ENCODE measurements at regions not wholly inside any gene's neighbourhood (a gene's known extent, or its start where the extent isn't known, plus 50 kb on each side); places are given as distances from the start of the nearest gene placed in this dataset.

DNA sequence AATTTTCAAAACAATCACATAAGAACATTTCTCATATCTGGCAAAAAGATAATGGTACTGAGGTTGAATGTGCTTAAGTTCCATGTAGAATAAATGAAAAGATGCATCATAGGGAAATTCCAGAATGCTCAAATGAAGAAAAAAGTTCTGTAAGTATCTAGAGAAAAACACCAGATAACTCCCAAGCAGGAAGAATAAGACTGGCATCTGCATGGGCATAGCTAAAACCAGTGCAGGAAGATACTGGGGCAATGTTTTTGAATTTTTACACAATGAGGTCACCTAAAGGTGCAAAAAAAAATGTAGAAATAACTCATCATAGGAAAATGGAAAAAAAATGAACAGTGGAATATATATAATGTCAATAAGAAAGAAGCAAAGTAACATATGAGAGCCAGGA, 275.2 kb downstream of the BAMBI start:
- no peak for DNase-seq (ENCODE audit: extremely low read depth, low read depth)

DNA sequence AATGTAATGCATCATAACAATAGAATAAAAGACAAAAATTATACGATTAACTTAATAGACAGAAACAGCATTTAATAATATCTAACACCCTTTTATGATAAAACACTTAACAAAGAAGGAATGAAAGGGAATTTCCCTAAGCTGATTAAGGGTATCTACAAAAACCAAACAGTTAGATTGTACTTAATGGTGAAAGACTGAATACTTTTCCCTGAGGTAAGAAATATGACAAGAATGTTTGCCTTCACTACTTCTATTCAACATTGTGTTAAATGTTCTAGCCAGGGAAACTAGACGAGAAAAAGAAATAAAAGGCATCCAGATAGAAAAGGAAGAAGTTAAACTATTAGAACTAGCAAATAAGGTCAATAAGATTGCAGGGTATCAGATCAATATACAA, 276.9 kb downstream of the BAMBI start:
- no peak for DNase-seq (ENCODE audit: extremely low read depth, low read depth)

DNA sequence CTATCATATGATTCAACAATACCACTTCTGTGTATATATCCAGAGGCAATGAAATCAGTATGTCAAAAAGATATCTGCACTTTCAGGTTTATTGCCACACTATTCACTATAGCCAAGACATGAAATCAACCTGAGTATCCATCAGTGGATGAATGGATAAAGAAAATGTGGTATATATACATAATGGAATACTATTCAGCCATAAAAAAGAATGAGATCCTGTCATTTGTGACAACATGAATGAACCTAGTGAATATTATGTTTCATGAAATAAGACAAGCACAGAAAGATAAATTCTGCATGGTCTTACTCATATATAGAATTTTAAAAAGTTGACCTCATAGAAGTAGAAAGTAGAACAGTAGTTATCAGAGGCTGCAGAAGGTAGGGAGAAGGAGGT, 281.1 kb downstream of the BAMBI start:
- DNase-seq (ENCODE audit: extremely low read depth, low read depth): no peak

DNA sequence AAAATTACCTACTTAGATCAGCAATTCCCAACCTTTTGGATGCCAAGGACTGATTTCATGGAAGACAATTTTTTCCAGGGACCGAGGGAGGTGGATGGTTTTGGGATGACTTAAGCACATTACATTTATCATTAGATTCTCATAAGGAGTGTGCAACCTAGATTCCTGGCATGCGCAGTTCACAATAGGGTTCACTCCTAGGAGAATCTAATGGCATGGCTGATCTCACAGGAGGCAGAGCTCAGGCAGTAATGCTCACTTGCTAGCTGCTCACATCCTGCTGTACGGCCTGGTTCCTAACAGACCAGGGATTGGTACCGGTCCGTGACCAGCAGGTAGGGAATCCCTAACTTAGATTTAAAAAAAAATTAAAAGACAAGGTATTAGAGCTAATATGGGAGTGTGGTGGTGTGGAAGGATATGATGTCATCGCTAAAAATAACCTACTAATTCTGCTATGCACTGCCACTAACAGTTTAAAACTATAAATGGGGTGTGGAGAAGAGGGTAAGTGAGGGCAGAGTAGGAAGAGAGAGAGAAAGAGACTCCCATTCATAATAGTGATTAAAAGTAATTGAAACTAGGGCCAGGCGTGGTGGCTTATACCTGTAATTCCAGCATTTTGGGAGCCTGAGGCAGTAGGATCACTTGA, 282.7 kb downstream of the BAMBI start:
- DNase-seq (ENCODE audit: extremely low read depth, low read depth): no peak

DNA sequence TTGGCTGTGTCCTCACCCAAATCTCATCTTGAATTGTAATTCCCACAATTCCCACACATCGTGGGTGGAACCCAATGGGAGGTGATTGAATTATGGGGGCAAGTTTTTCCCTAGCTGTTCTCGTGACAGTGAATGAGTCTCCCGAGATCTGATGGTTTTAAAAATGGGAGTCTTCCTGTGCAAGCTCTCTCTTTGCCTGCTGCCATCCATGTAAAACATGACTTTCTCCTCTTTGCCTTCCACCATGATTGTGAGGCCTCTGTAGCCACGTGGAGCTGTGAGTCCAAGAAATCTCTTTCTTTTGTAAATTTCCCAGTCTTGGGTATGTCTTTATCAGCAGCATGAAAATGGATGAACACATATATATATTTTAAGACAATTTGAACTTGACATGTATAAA, 285.4 kb downstream of the BAMBI start:
- no peak for DNase-seq (ENCODE audit: extremely low read depth, low read depth)

DNA sequence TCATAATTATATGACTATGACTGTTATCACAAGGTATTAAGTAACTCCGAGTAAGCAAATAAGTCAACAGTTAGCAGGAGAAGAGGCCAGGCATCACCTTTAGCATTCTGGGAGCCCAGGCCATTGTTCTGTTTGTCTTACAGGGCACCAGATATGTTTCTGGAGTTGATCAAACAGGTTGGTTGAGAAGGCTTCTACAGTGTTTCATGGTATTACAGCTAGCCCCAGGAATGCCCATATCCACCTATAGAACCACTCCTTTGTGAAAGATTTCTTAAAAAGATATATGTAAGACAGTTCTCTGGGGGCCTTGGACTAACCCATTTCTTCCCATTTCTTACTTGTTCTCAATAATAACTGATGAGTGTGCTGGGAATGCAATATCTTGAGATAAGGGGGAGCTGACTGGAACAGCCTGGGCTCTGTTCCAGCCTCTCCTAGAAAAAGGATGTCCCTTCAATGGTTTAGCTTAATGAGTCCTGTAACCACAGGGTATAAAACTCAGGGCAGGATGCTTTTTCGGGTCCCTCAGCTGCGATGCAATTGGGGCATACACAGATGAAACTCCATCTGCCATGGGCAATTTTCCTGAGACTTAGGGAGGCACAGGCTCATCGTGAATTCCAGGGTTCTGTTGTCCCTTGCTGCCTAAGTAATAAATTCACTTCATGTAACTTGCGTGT, 286.4 kb downstream of the BAMBI start:
- no peak for DNase-seq (ENCODE audit: extremely low read depth, low read depth)

DNA sequence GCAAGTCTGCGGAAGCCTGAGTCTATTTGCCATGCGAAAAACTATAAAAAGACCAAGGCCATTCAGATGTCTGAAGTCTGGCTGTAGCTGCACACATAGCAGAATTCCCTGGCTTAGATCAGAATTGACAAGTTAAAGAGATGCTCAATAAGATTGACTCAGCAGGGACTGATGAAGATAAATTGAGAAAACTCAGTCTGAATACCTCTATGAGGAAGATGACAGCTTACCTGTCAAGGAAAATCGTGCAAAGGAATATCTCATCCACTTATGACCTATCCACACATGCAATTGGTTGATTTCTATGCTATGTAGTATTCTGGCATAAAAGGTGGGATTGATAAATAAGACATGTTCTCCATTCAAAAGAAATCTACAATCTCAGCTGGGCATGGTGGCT, 288.6 kb downstream of the BAMBI start:
- no peak for DNase-seq (ENCODE audit: extremely low read depth, low read depth)

DNA sequence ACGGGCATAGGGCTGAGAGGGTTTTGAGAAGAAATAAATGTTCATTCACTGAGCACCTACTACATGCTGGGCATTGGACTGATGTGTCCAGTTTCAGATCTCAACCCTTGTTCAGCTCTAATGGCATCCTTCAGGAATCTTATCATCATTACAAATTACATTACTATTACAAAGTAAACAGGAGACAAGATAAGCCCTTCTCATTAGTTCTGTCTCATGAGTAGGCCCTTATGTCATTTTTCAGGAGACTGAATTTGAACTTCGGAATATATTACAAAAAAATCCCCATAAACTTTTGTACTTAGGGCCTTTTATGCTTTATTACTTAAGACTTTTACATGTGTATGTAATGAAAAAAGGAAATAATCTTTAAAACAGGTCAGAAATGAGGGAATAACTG, 289.7 kb downstream of the BAMBI start:
- no peak for DNase-seq (ENCODE audit: extremely low read depth, low read depth)

DNA sequence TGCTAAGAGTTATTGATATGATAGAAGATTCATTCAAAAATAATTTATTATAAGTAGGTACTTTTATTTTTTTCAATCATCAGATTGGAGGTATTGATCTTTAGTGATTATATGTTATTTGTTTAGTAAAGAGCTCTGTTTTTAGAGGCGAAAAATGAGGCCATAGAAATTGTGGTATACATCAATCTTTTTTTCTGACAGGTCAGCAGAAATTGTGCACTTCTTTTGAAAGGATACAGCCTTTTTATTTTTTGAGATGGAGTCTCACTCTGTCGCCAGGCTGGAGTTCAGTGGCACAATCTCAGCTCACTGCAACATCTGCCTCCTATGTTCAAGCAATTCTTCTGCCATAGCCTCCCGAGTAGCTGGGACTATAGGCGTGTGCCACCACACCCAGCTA, 292.1 kb downstream of the BAMBI start:
- DNase-seq (ENCODE audit: extremely low read depth, low read depth): no peak

DNA sequence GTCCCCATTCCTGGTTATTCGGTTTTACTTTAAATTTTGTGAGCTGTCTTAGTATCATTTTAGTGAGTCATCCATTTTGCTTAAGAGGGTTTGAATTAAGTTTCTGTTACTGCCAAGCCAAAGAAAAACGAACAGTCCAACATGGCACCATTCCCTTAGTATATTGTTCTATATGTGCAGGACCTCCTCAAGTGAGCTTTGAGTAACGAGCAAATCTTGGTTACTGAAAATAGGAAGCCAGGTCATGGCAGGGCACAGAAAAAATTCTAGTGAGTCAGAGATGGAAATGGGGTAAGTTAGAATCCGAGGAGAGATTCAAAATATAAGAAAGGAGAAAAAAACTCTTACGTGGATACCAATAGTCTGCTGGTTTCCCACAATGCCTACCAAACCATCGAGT, 292.9 kb downstream of the BAMBI start:
- DNase-seq (ENCODE audit: extremely low read depth, low read depth): no peak

DNA sequence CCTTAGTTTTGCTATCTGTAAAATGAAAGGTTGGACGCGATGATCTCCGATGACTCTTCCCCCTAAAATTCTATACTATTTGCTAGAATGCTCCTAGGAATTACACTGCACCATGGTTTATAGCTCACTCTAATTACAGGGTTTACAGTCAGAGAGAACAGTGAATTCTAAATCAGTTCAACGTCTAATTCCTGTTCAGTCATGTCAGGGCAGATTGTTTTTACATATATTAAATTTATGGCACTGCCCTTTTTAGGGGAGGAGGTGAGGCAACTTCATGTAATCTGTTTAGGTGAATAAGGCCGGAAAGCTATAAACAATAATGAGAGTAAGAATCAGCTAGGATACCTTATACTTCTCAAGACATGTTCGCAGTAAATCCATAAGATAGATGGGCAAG, 293.9 kb downstream of the BAMBI start:
- DNase-seq (ENCODE audit: extremely low read depth, low read depth): no peak

DNA sequence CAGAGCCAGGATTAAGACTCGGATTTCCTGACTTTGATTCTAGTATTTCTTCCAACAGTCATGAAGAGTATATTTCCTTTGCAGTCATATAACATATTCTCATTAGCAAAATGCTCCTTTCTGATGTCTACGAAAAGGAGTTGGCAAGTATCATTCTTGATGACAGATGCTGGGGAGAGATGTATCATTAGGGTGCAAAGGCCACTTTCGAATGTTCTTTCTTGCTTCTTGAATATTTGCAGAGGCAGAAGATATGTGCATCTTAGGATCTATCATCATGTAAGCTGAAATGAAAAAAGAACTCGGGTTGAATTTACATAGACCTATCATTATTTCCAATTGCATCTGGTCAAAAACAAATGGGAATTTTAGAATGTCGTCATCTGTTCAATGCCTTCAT, 294.4 kb downstream of the BAMBI start:
- DNase-seq (ENCODE audit: extremely low read depth, low read depth): no peak

DNA sequence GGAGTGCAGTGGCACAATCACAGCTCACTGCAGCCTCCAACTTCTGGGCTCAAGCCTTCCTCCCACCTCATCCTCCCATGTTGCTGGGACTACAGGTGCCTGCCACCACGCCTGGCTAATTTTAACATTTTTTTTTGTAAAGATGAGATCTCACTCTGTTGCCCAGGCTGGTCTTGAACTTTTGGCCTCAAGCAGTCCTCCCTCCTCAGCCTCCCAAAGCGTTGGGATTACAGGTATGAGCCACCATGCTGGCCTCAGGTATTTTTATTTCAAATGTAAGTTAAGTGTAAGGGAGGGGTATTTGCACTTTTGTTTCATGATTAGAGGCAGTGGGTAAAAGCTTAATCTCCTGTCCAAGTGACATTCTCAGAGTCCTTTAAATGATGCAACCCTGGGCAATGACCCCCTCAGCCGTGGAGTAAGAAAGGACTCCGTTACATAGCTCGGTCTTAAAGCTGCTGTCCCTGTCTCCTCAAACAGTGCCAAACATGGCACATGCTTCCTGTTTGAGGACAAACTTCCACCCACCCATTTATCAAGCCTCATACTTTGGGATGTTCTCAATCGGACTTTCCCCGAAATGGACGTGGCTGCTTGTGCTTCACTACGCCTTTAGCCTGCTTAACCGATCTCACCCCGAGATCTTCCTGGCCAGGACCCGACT, 296.1 kb downstream of the BAMBI start:
- no peak for DNase-seq (ENCODE audit: extremely low read depth, low read depth)

DNA sequence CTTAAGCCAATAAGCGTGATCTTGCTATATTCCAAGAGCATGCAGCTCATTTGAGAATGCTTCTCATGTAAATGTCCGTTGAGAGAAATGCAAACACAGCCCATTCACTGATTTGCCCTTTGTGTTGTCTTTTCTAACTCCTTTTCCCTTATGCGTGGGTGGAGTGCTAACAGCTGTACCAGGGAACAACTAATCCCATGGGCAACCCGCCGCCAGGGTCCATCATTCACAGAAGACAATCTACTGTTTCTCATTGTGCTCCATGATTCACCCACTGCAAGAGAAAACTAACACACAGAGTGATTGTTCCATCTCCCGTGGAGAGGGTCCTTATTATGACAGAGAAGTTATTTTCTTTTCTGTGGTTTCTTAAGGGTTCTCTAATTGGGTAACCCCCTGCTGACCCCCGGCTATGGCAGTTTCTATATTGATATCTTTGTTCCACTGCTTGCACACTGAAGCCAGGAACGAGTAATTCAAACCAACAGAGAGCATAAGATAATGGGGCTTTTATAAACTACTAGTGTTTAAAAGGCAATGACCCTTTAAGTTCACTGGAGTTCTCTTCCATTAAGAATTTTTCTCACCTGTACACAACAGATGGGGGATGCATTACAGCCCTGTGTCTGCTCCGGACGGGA, 298.7 kb downstream of the BAMBI start:
- no peak for DNase-seq (ENCODE audit: extremely low read depth, low read depth)

DNA sequence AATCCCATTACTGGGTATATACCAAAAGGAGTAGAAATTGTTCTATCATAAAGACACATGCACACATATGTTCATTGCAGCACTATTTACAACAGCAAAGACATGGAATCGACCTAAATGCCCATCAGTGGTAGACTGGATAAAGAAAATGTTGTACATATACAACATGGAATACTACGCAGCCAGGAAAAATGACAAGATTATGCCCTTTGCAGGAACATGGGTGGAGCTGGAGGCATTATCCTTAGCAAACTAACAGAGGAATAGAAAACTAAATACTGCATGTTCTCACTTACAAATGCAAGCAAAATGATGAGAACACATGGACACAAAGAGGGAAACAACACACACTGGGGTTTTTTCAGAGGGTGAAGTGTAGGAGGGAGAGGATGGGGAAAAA, 300.2 kb downstream of the BAMBI start:
- DNase-seq (ENCODE audit: extremely low read depth, low read depth): no peak

DNA sequence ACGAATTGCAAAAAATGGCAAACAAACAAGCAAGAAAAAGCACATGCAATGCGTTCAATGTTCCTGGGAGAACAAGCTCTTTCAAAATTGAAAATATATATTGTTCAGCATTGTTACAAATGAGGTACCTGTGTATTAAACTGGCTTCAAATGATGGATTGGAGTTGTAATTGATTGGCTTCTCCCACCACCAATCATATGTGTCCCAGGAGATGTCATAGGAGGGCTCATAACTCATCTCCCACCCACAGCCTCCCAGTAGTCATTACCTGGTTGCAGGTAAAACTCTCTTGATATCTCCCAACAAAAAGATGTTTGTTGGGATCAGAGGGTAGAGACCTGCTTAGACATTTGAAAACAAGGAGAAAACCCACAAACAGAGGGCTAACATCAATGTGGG, 302.9 kb downstream of the BAMBI start:
- DNase-seq (ENCODE audit: extremely low read depth, low read depth): no peak

DNA sequence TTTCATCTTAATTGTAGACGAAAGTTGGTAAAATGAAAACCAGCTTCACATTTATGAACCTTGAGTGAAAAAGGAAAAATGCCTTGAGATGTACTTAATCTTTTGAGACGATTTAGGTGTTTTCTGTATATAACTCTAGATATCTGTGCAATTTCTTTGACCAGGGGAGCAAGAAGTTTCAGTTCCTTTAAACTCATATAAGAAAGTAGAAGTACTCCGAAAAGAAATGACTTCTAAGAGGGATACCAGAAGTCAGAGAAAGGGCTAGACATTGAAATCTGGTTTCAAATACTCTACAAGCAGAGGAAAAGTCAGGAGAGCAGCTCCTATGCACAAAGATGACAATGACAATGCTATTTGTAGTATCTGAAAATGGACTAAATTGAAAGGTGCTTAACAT, 303.7 kb downstream of the BAMBI start:
- DNase-seq (ENCODE audit: extremely low read depth, low read depth): no peak

DNA sequence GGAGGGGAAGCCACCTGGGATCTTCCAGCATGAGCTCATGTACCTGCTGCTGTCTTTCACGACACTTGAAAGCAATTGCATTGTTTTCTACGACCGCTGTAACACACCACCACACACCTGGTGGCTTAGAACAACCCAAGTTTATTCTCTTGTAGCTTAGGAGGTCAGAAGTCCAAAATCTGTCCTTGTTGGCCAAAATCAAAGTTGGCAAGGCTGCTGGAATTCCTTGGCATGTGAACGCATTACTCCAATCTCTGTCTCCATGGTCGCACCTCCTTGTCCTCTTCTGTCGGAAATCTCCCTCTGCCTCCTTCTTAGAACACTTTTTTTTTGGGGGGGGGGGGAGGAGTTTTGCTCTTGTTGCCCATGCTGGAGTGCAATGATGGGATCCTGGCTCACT, 305.7 kb downstream of the BAMBI start:
- DNase-seq (ENCODE audit: extremely low read depth, low read depth): no peak

DNA sequence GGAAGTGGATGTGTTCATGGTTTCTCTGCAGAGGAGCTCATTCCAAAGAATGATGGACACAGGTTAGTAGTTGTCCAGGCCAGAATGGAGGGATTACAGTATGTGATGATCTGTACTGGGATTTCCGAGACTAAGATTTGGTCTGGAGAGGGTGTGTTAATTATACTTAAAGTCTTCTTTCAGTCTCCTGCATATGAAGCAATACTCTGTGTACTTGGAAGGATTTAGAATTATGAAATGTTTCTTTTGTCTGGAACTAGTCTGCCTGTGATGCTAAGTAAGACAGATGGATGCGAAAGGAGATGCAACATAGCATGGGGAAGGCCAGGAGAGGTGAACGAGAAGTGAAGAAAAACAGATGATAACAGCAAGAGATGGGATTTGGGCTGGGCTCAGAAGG, 305.1 kb upstream of the LYZL1 start:
- DNase-seq (ENCODE audit: extremely low read depth, low read depth): no peak

DNA sequence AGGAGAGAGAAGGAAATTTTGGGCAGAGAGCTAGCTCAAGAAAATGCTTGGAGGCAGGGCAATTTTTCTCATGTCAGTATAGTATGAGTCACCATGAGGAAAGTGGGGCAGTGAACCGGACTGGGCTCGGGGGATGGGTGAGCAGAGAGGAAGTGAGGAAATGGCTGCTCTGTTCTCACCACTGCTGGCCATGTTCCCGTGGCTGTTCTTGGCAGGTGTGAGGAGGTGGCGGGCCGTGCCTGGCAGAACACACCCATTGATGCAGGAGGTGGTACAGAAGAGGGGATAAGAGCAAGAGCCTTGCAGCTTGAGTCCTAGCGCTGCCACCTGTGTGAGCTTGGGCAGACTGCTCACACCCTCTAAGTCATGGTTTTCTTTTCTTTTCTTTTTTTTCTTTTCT, 304.4 kb upstream of the LYZL1 start:
- DNase-seq (ENCODE audit: extremely low read depth, low read depth): peak; percentile 32

DNA sequence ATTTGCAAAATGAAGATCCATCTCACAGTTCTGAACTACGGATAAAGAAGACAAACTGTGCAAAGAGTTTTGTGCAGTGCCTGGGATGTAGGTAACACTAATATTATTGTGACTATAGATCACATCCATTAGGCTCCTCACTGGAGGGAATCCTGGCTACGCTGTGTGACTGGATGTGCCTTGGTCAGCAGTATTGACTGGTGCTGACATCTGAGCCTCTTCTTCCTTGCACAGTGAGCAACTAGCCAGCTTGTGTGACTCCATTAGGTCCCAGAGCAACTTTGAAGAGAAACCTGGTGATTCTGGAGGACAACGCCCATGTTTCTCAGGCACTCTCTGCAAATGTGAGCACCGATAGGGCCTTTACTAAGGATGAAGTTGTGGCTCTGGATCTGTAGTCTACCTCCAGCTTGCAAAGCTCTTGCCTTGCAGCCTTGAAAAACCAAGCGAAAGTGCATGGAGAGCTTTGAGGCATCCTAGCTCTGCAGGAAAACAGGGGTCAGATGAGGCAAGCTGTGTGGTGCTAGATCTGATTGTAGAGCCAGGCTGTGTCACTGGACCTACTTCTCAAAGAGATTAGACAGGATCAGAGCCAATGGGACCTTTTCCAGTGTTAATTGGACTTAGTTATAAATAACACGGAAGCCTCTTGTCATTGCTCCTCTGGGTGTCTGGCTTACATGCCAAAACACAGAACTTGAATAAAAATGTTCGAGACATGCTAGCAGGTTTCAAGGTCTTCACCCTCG, 303.6 kb upstream of the LYZL1 start:
- DNase-seq (ENCODE audit: extremely low read depth, low read depth): no peak
